NCI-H187 (cell line): ENCODE measurements at regions not wholly inside any gene's neighbourhood (a gene's known extent, or its start where the extent isn't known, plus 50 kb on each side); places are given as distances from the start of the nearest gene placed in this dataset.

Experiments used
- DNase-seq, 2 experiments: peaks; one replicate each; lab custom pipeline; 2025; lab: John Stamatoyannopoulos, UW

GRCh38 chr6:6841571-6841970 lies 253.1 kb downstream of the LY86 start:
- no peak for DNase-seq

GRCh38 chr6:6842291-6842690 lies 253.8 kb downstream of the LY86 start:
- DNase-seq = no peak

- no peak for DNase-seq
Observed at GRCh38 chr6:6843057-6843627, 254.6 kb downstream of the LY86 start.

DNA sequence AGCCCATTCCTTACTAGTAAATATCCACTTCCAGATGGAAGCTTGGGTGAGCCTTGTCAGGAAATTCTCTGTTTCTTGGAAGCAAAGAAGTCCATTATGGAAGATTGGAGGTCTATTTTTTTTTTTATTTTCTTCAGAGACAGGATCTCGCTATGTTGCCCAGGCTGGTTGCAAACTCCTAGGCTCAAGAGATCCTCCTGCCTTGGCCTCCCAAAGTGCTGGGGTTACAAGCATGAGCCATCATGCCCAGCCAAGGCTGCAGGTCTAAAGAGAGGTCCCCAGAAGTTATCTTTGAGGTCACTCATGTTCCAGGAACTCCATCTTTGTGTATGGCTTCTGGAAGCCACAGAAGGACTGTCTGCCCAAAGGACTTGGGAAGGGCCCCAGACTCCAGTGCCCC lies 255.3 kb downstream of the LY86 start:
- no peak for DNase-seq

- no peak for DNase-seq
Observed at GRCh38 chr6:6844530-6844929, 256.0 kb downstream of the LY86 start.

- no peak for DNase-seq
Observed at GRCh38 chr6:6845603-6846002, 257.1 kb downstream of the LY86 start.

GRCh38 chr6:6847591-6847990 lies 259.1 kb downstream of the LY86 start:
- no peak for DNase-seq

DNA sequence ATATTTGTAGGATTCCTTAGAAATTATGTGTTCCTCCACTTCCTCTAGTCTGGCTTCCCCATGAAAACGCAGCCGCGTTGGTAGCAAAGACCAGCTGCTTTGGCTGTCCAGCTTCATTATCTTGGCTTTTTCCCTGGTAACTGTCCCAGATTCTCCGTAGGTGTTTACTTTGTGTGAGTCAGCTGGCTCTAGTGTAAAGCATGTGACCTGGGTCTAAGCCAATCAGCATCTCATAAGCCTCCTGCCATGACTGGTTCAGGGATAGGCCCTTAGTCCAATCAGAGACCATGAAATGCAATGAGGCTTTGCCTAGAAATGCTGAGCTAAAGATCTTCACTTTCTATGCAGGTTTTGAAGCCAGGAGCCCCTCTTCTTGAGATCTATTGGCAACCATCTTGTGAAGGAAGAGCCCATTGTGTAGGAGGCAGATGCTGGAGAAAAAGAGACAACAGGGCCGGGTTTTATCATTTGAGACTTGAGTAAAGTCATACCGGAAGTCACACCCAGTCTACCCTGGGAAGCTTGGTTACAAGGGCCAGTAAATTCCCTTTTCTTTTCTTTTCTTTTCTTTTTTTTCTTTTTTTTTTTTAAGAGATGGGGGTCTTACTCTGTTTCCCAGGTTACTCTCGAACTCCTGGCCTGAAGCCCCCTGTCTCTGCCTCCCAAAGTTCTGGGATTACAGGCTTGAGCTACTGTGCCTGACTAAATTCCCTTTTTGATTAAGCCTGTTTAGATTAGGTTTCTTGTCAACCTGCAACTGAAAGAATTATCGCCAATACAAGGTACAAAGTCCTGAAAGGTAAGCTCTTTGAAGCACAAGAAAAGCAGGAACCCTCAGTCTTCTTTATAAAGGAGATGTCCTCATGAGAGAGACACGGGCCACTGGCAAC lies 256.5 kb upstream of the RREB1 start:
- no peak for DNase-seq

- no peak for DNase-seq
Observed at GRCh38 chr6:6851949-6852261, 255.9 kb upstream of the RREB1 start.

- DNase-seq = no peak
Observed at GRCh38 chr6:6856538-6857523, 250.9 kb upstream of the RREB1 start.

DNA sequence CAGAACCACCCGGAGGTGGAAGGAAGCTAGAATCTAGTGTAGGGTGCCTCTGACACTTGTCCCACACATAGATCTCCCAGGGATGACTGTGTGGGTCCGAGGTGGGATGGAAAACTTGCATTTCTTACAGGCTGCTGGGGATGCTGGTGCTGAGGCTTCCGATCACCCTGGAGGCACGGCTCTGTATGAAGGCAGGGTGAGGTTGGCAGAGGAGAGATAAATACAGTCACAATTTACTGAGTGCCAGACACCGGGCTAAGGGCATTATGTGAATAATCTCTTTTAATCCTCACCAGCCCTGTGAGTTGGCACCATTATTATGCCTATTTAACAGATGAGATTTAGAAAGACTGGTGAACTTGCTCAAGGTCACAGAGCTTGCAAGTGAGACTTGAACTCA lies 250.2 kb upstream of the RREB1 start:
- DNase-seq = no peak

- DNase-seq = no peak
Observed at GRCh38 chr6:6858533-6858982, 249.2 kb upstream of the RREB1 start.

DNA sequence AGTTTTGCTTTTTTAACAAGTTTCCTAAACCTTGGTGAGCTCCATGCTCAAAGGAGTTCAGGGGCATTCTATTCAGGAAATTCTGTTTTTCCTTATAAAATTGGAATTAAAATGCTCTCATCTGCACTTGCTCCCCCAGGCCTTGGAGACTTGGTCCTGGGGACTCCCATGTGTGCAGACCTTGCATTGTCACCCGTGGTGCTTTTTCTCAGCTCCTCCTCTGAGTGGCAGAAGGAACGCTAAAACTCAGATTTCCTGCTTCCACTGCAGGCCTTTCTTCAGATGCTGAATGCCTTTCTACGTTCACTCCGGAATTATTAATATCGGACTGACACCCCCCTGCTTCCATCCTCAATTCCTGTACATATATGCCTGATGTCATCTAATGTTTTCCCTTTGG lies 248.7 kb upstream of the RREB1 start:
- DNase-seq = no peak

DNA sequence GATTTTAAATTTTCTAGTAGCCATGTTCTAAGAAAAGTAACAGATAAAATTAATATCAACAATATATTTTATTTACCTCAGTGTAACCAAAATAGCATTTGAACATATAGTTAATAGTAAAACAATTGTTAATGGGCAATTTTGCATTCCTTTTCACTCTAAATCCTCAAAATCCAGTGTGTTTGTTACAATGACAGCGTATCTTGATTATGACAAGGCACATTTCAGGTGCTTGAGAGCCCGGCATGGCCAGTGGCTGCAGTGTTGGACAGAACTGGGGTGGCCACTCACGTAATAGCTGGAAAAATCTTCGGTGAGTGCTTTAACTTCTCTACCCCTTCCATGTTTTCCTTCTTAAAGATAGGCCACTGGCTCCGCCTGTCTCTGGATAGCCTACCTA lies 248.0 kb upstream of the RREB1 start:
- no peak for DNase-seq

DNA sequence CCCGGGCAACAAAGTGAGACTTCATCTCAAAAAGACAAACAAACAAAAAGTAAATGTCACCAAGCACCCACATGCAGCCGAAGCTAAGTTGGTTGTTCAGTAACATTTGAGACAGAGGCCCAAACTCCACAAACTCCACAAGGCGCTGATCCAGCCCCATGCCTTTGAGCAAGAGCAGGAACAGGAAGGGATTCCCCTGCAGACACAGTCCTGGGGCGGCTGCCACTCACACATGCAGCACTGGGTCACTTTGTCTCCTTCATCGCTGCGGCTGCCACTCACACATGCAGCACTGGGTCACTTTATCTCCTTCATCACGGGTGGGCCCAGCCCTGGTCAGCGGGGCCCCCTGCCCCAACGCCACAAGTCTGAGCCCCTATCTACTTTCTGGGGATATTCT lies 246.9 kb upstream of the RREB1 start:
- no peak for DNase-seq

DNA sequence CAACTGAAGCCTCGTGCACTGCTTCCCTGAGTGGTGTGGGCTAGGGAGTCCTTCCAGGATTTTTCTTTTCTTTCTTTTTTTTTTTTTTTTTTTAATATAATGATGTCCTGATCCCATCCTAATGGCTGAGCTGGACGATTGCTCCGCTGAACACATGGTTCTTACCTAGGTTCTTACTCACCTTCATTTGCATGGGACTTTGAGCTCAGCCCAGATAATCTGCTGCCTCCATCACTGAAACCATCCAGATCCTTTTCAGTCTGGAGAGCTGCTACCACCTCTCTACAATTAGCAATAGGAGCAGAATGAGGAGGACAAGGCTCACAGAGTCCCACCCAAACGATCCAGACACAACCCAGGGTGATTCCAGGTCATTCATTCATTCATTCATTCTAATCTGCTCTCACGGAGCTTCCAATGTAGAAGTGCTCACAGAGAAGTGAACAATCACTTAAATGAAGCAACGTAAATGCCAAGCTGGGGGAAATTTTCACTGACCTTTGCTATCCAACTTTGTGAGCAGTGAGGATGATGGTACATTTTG lies 246.3 kb upstream of the RREB1 start:
- no peak for DNase-seq

- no peak for DNase-seq
Observed at GRCh38 chr6:6861995-6862394, 245.8 kb upstream of the RREB1 start.

DNA sequence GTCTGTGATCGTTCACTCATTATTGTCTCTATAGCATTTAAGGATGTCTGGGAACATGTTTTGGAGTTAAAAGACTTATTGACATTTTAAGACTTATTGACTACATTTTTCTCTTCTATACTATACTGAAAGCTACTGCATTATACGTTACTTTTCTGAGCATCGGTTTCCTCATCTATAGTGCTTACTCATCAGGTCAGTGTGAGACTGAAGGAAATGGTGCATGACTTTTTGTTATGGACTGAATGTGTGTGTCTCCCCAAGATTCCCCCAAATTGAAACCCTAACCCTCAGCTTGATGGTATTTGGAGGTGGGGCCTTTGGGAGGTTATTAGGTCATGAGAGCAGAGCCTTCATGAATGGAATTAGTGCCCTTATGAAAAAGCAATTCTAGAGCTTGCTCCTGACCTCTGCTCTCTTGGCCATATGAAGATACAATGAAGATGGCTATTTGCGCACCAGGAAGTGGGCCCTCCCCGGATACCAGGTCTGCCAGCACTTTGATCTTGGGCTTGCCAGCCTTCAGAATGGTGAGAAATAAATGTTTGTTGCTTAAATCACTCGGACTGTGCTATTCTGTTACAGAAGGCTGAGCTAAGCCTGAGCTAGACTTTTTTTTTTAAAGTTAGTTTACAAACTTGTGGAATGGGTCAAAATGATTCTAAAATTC lies 243.7 kb upstream of the RREB1 start:
- no peak for DNase-seq

DNA sequence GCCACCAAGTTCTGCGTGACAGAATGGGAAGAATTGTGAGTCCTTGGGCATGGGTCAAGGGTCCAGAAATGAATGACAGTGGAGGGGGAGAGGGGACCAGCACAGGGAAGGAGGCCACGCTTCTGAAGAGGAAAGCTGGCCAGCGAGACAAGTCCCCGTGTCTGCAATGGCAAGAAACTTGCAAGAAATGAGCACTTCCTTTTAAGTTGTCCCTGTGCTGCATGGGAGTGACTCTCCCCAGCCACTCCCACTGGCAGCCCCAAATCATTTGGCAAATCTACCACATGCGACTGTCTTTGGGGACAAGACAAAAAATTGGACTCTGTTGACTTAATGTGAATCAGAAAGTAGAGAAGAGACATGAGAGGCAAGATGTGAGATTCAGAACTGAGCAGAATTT lies 242.2 kb upstream of the RREB1 start:
- DNase-seq = no peak

- no peak for DNase-seq
Observed at GRCh38 chr6:6866656-6867403, 240.9 kb upstream of the RREB1 start.

GRCh38 chr6:6867404-6867799 lies 240.4 kb upstream of the RREB1 start:
- no peak for DNase-seq
